ENCODE measurements at regions not wholly inside any gene's neighbourhood (a gene's known extent, or its start where the extent isn't known, plus 50 kb on each side); places are given as distances from the start of the nearest gene placed in this dataset.
"Not testable (repeated sequence)": the region's sequence is repeated elsewhere in the genome, so short reads cannot be mapped to it uniquely, and the experiment has no call there.

DNA sequence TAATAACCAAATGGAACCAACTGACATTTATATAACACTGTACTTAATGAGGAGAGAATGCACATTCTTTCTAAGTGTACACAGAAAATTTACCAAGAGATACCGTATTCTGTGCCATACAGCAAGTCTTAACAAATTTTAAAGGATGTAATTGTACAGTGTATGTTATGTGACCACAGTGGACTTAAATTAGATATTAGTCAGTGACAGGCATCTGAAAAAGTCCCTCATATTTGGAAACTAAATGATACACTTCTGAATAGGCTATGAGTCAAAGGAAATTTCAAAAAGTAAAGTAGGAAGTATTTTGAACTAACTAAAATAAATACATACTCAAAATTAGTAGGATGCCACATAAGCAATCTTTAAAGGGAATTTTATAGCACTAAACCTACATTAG, 59.6 kb upstream of the P3H2 start:
- DNase-seq (ENCODE audit: low read depth), result peak; percentile 24
- no peak overlapping the region for H3K4me3 ChIP-seq (ENCODE audit: low read length)
- TF ChIP-seq, protein P1, sequence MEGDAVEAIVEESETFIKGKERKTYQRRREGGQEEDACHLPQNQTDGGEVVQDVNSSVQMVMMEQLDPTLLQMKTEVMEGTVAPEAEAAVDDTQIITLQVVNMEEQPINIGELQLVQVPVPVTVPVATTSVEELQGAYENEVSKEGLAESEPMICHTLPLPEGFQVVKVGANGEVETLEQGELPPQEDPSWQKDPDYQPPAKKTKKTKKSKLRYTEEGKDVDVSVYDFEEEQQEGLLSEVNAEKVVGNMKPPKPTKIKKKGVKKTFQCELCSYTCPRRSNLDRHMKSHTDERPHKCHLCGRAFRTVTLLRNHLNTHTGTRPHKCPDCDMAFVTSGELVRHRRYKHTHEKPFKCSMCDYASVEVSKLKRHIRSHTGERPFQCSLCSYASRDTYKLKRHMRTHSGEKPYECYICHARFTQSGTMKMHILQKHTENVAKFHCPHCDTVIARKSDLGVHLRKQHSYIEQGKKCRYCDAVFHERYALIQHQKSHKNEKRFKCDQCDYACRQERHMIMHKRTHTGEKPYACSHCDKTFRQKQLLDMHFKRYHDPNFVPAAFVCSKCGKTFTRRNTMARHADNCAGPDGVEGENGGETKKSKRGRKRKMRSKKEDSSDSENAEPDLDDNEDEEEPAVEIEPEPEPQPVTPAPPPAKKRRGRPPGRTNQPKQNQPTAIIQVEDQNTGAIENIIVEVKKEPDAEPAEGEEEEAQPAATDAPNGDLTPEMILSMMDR (conservative IDR thresholded peaks at IDR 0.05; ENCODE audit: low read length), result no peak

DNA sequence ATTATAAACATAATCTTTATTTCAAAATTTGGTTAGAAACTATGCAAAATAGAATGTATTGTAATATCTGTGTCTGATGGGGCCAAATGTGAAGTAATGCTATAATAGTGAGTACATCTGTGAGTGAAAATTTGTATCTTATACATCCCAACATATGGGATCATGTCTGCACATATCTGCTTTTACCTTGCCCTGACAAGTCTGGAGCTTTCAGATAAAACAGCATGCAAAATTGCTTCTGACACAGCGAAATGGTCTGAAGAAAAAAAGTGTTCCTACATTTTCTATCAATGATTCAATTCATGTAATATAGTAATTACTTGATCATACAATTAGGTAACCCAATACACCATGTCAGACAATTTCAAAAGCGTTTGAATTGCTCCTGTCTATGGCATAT, 58.1 kb upstream of the P3H2 start:
- TF ChIP-seq, protein P1 (conservative IDR thresholded peaks at IDR 0.05; ENCODE audit: low read length), result no peak
- H3K4me3 ChIP-seq (ENCODE audit: low read length), result no peak overlapping the region
- DNase-seq (ENCODE audit: low read depth), result no peak

GRCh38 chr3:190176933-190177525, 56.3 kb upstream of the P3H2 start:
- not testable (repeated sequence) for DNase-seq (ENCODE audit: low read depth)

DNA sequence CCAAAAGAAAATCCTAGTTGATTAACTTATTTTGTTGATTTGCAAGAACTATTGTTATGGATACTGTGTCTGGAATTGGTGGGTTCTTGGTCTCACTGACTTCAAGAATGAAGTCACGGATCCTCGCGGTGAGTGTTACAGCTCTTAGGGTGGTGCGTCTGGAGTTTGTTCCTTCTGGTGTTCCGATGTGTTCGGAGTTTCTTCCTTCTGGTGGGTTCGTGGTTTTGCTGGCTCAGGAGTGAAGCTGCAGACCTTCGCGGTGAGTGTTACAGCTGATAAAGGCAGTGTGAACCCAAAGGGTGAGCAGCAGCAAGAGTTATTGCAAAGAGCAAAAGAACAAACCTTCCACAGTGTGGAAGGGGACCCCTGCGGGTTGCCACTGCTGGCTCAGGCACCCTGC, 55.4 kb upstream of the P3H2 start:
- DNase-seq (ENCODE audit: low read depth); H3K4me3 ChIP-seq (ENCODE audit: low read length): not testable (repeated sequence)

More at GRCh38 chr3:190176933-190177525, 56.3 kb upstream of the P3H2 start:
- not testable (repeated sequence) for H3K4me3 ChIP-seq (ENCODE audit: low read length)

DNA sequence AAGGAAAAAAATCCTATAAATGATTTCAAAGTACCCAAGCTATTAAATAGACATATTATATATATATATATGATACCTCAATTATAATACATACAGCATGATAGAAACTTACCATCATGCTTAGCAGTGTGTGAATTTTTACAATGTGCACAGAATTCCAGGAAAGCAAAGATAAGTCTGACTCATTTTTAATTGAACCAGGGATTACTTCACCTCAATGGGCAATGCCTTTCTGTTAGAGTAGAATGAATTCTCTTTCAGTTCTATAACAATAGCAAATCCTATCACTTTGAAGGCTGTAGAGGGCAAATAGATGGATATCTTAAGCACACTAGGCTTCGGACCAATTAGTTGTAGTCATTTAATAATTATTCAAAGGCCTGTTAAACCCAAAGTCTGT, 54.8 kb upstream of the P3H2 start:
- TF ChIP-seq, protein P1 (conservative IDR thresholded peaks at IDR 0.05; ENCODE audit: low read length), result no peak
- H3K4me3 ChIP-seq (ENCODE audit: low read length), result no peak overlapping the region
- DNase-seq (ENCODE audit: low read depth), result peak; percentile 29

DNA sequence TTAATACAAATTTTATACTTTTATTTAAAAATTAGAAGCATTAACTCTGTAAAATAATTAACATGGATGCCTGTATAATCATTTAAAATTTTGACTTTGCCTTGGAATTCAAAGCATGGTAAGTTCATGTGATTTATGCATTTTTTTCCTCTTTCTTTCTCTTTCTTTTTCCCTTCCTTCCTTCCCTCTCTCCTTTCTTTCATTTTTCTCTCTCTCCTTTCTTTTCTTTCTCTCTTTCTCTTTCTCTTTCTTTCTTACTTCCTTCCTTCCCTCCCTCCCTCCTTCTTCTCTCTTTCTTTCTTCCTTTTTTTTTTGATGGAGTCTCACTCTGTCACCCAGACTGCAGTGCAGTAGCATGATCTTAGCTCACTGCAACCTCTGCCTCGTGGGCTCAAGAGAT, 53.8 kb upstream of the P3H2 start:
- DNase-seq (ENCODE audit: low read depth), result no peak
- TF ChIP-seq, protein P1 (conservative IDR thresholded peaks at IDR 0.05; ENCODE audit: low read length), result no peak
- H3K4me3 ChIP-seq (ENCODE audit: low read length), result no peak overlapping the region

- DNase-seq (ENCODE audit: low read depth), result peak; percentile 70
- H3K4me3 ChIP-seq (ENCODE audit: low read length), result no peak overlapping the region
- TF ChIP-seq, protein P1 (conservative IDR thresholded peaks at IDR 0.05; ENCODE audit: low read length), result no peak
These were observed 52.7 kb upstream of the P3H2 start for GRCh38 chr3:190173426-190173825.

GRCh38 chr3:190172751-190173150, 52.1 kb upstream of the P3H2 start:
- no peak overlapping the region for H3K4me3 ChIP-seq (ENCODE audit: low read length)
- TF ChIP-seq, protein P1 (conservative IDR thresholded peaks at IDR 0.05; ENCODE audit: low read length), result no peak
- DNase-seq (ENCODE audit: low read depth), result peak; percentile 11
